ENCODE measurements at regions not wholly inside any gene's neighbourhood (a gene's known extent, or its start where the extent isn't known, plus 50 kb on each side); places are given as distances from the start of the nearest gene placed in this dataset.

GRCh38 chr3:1015826-1016225, 77.0 kb upstream of the CNTN6 start:
- Histone ChIP-seq H3K27ac (ENCODE audit: low read length) (no peak overlapping the region), H3K4me1 (ENCODE audit: control insufficient read depth, insufficient read depth, low read length) (no peaks in the 10 kb centered on the region), H3K27me3 (ENCODE audit: control insufficient read depth, insufficient read depth, low read length) (no peaks in the 10 kb centered on the region), H3K36me3 (ENCODE audit: control insufficient read depth, insufficient read depth, low read length) (no peaks in the 10 kb centered on the region), H3K4me3 (ENCODE audit: low read depth in 2 of 2, low read length in 2 of 2) (no peak overlapping the region), H3K9me3 (ENCODE audit: control insufficient read depth, insufficient read depth, low read depth, low read length) (no peaks in the 10 kb centered on the region)
- POLR2A ChIA-PET: no interaction called here
- ATAC-seq (no peak), DNase-seq (ENCODE audit: low read depth, low spot score) (no peak)
- TF ChIP-seq CTCF (IDR thresholded peaks at IDR 0.05) (no peak), TCF7L2 (IDR thresholded peaks at IDR 0.05; ENCODE audit: low read depth, low read length) (no peak)
- in situ Hi-C loops (cut with HindIII; ENCODE audit: low pct_unique_long_range_greater_than_20kb, low sequenced_read_pairs) (no loop called here), intact Hi-C loops (cut with micrococcal nuclease; ENCODE audit: unreplicated experiment) (no loop called here)
- no TSS peak for BruUV-seq (replicated peaks)
- CTCF ChIA-PET: no interaction called here

- Histone ChIP-seq H3K36me3 (ENCODE audit: control insufficient read depth, insufficient read depth, low read length) (no peaks in the 10 kb centered on the region), H3K27ac (ENCODE audit: low read length) (no peak overlapping the region), H3K27me3 (ENCODE audit: control insufficient read depth, insufficient read depth, low read length) (no peaks in the 10 kb centered on the region), H3K4me3 (ENCODE audit: low read depth in 2 of 2, low read length in 2 of 2) (no peak overlapping the region), H3K4me1 (ENCODE audit: control insufficient read depth, insufficient read depth, low read length) (no peaks in the 10 kb centered on the region), H3K9me3 (ENCODE audit: control insufficient read depth, insufficient read depth, low read depth, low read length) (no peaks in the 10 kb centered on the region)
- intact Hi-C loops (cut with micrococcal nuclease; ENCODE audit: unreplicated experiment) (no loop called here), in situ Hi-C loops (cut with HindIII; ENCODE audit: low pct_unique_long_range_greater_than_20kb, low sequenced_read_pairs) (no loop called here)
- ATAC-seq (no peak), DNase-seq (ENCODE audit: low read depth, low spot score) (no peak)
- ChIA-PET CTCF (no interaction called here), POLR2A (no interaction called here)
- BruUV-seq (replicated peaks): no TSS peak
- TF ChIP-seq POLR2AphosphoS5 (IDR thresholded peaks at IDR 0.05; ENCODE audit: low read depth, low read length) (no peak), SIN3A (IDR thresholded peaks at IDR 0.05; ENCODE audit: borderline replicate concordance, insufficient read depth, low read depth, low read length) (no peak), REST (IDR thresholded peaks at IDR 0.05; ENCODE audit: insufficient read depth in 1 of 2, low read depth in 2 of 2, low read length in 1 of 2) (no peak), TCF7L2 (IDR thresholded peaks at IDR 0.05; ENCODE audit: low read depth, low read length) (no peak), CTCF (IDR thresholded peaks at IDR 0.05) (no peak)
Measured at GRCh38 chr3:1017870-1018269, 75.0 kb upstream of the CNTN6 start.

GRCh38 chr3:1019157-1019556, 73.7 kb upstream of the CNTN6 start:
- no peaks in the 10 kb centered on the region for H3K27me3 ChIP-seq (ENCODE audit: control insufficient read depth, insufficient read depth, low read length)
- TF ChIP-seq TCF7L2 (IDR thresholded peaks at IDR 0.05; ENCODE audit: low read depth, low read length): no peak
- no peak for TF ChIP-seq CTCF (IDR thresholded peaks at IDR 0.05)
- no peak for TF ChIP-seq POLR2AphosphoS5 (IDR thresholded peaks at IDR 0.05; ENCODE audit: low read depth, low read length)
- no peak for TF ChIP-seq REST (IDR thresholded peaks at IDR 0.05; ENCODE audit: insufficient read depth in 1 of 2, low read depth in 2 of 2, low read length in 1 of 2)
- TF ChIP-seq SIN3A (IDR thresholded peaks at IDR 0.05; ENCODE audit: borderline replicate concordance, insufficient read depth, low read depth, low read length): no peak
- no peaks in the 10 kb centered on the region for H3K9me3 ChIP-seq (ENCODE audit: control insufficient read depth, insufficient read depth, low read depth, low read length)
- H3K36me3 ChIP-seq (ENCODE audit: control insufficient read depth, insufficient read depth, low read length): no peaks in the 10 kb centered on the region
- H3K4me3 ChIP-seq (ENCODE audit: low read depth in 2 of 2, low read length in 2 of 2): no peak overlapping the region
- in situ Hi-C loops (cut with HindIII; ENCODE audit: low pct_unique_long_range_greater_than_20kb, low sequenced_read_pairs): no loop called here
- no peak for ATAC-seq
- H3K4me1 ChIP-seq (ENCODE audit: control insufficient read depth, insufficient read depth, low read length): no peaks in the 10 kb centered on the region
- H3K27ac ChIP-seq (ENCODE audit: low read length): no peak overlapping the region
- no peak for DNase-seq (ENCODE audit: low read depth, low spot score)
- no TSS peak for BruUV-seq (replicated peaks)
- intact Hi-C loops (cut with micrococcal nuclease; ENCODE audit: unreplicated experiment): no loop called here
- CTCF ChIA-PET: no interaction called here
- POLR2A ChIA-PET: interaction anchor here (0.6 kb wide), 1 partner anchor 13 kb away, joined by 6 read pairs; no protein-coding TSS in a partner anchor
